ENCODE measurements at regions not wholly inside any gene's neighbourhood (a gene's known extent, or its start where the extent isn't known, plus 50 kb on each side); places are given as distances from the start of the nearest gene placed in this dataset.
"Not testable (repeated sequence)": the region's sequence is repeated elsewhere in the genome, so short reads cannot be mapped to it uniquely, and the experiment has no call there.

GRCh38 chr3:21216598-21216997 lies 534.4 kb downstream of the ZNF385D start:
- Histone ChIP-seq H2BK20ac (ENCODE audit: low read depth, low read length) (no peak overlapping the region), H4K5ac (ENCODE audit: low read depth, low read length) (no peak overlapping the region), H3K27ac (ENCODE audit: insufficient read depth, low read length) (no peak overlapping the region), H2AFZ (replicated peaks; ENCODE audit: low read length, poor library complexity) (no peak overlapping the region), H2BK15ac (ENCODE audit: low read depth, low read length) (no peak overlapping the region), H3K18ac (ENCODE audit: low read depth, low read length) (no peak overlapping the region), H3K36me3 (ENCODE audit: control insufficient read depth, insufficient read depth, low read length) (no peaks in the 10 kb centered on the region), H3K4me3 (ENCODE audit: insufficient read depth, low read depth, low read length) (no peak overlapping the region), H3K9me3 (ENCODE audit: control insufficient read depth, insufficient read depth, low read length) (no peaks in the 10 kb centered on the region), H3K23ac (ENCODE audit: low read depth, low read length) (no peak overlapping the region), H3K27me3 (ENCODE audit: control insufficient read depth, insufficient read depth, low read length) (no peaks in the 10 kb centered on the region), H3K4me2 (ENCODE audit: low read depth, low read length) (no peak overlapping the region), H3K56ac (ENCODE audit: extremely low read depth, insufficient read depth, low read length) (no peak overlapping the region), H4K91ac (ENCODE audit: insufficient read depth, low read depth, low read length) (no peak overlapping the region), H2BK5ac (ENCODE audit: low read depth, low read length, poor library complexity, severe bottlenecking) (no peak overlapping the region), H4K20me1 (ENCODE audit: insufficient read depth, low read length) (no peaks in the 10 kb centered on the region), H2AK5ac (ENCODE audit: low read depth, low read length) (no peak overlapping the region), H2BK120ac (ENCODE audit: low read depth, low read length) (no peak overlapping the region), H3K9me1 (ENCODE audit: insufficient read depth, low read length) (no peaks in the 10 kb centered on the region), H3K79me1 (ENCODE audit: low read depth in 1 of 2, low read length in 2 of 2) (no peaks in the 10 kb centered on the region), H3K14ac (replicated peaks; ENCODE audit: low read depth, low read length) (no peak overlapping the region), H3K4me1 (ENCODE audit: control insufficient read depth, insufficient read depth, low read length) (no peaks in the 10 kb centered on the region), H4K8ac (ENCODE audit: low read depth in 2 of 2, low read length in 2 of 2) (no peak overlapping the region), H3K4ac (ENCODE audit: low read depth, low read length) (no peak overlapping the region), H3K9ac (ENCODE audit: low read depth, low read length) (no peak overlapping the region), H2AK9ac (replicated peaks; ENCODE audit: low read depth, low read length, poor library complexity) (no peak overlapping the region)
- POLR2A ChIA-PET (ENCODE audit: unreplicated experiment): no interaction called here
- WGBS, 2 experiments (ENCODE audit: extremely low coverage in 2 of 2, insufficient read length in 1 of 2): 33% methylated on average over 1 of the region's 1 CpG; no CpG with 5 or more reads in 1 of the 2 experiments
- in situ Hi-C loops (cut with MboI; ENCODE audit: low sequenced_read_pairs) (no loop called here), intact Hi-C loops (cut with micrococcal nuclease) (no loop called here), dilution Hi-C loops (cut with HindIII; ENCODE audit: low sequenced_read_pairs, unreplicated experiment) (no loop called here)
- no peak for ATAC-seq (ENCODE audit: low read depth)
- DNase-seq: no peak
- BruUV-seq (replicated peaks): no TSS peak
- CTCF ChIA-PET: no interaction called here
- TF ChIP-seq NFE2L2 (IDR thresholded peaks at IDR 0.05; ENCODE audit: low read depth, low read length) (no peak), CTCF (conservative IDR thresholded peaks at IDR 0.05; ENCODE audit: low read depth, low read length) (0 out of 2 replicates have a peak, but pooled peaks have one; percentile 5), RAD21 (IDR thresholded peaks at IDR 0.05; ENCODE audit: low read length) (no peak)

- H3K27ac ChIP-seq (ENCODE audit: insufficient read depth, low read length); intact Hi-C loops (cut with micrococcal nuclease); H2BK20ac ChIP-seq (ENCODE audit: low read depth, low read length); H4K91ac ChIP-seq (ENCODE audit: insufficient read depth, low read depth, low read length); H3K36me3 ChIP-seq (ENCODE audit: control insufficient read depth, insufficient read depth, low read length); H2BK120ac ChIP-seq (ENCODE audit: low read depth, low read length); H2BK5ac ChIP-seq (ENCODE audit: low read depth, low read length, poor library complexity, severe bottlenecking); H4K20me1 ChIP-seq (ENCODE audit: insufficient read depth, low read length); H2AK9ac ChIP-seq (replicated peaks; ENCODE audit: low read depth, low read length, poor library complexity); CTCF ChIA-PET; H2AK5ac ChIP-seq (ENCODE audit: low read depth, low read length); BruUV-seq (replicated peaks); POLR2A ChIA-PET (ENCODE audit: unreplicated experiment); H3K23ac ChIP-seq (ENCODE audit: low read depth, low read length); H4K5ac ChIP-seq (ENCODE audit: low read depth, low read length); H3K18ac ChIP-seq (ENCODE audit: low read depth, low read length); H3K9me1 ChIP-seq (ENCODE audit: insufficient read depth, low read length); DNase-seq; H3K4me1 ChIP-seq (ENCODE audit: control insufficient read depth, insufficient read depth, low read length); in situ Hi-C loops (cut with MboI; ENCODE audit: low sequenced_read_pairs); H3K56ac ChIP-seq (ENCODE audit: extremely low read depth, insufficient read depth, low read length); H3K4ac ChIP-seq (ENCODE audit: low read depth, low read length); H3K27me3 ChIP-seq (ENCODE audit: control insufficient read depth, insufficient read depth, low read length); ATAC-seq (ENCODE audit: low read depth); H3K14ac ChIP-seq (replicated peaks; ENCODE audit: low read depth, low read length); dilution Hi-C loops (cut with HindIII; ENCODE audit: low sequenced_read_pairs, unreplicated experiment); H3K4me3 ChIP-seq (ENCODE audit: insufficient read depth, low read depth, low read length); H4K8ac ChIP-seq (ENCODE audit: low read depth in 2 of 2, low read length in 2 of 2); H3K9ac ChIP-seq (ENCODE audit: low read depth, low read length); H2BK15ac ChIP-seq (ENCODE audit: low read depth, low read length); H2AFZ ChIP-seq (replicated peaks; ENCODE audit: low read length, poor library complexity); H3K79me1 ChIP-seq (ENCODE audit: low read depth in 1 of 2, low read length in 2 of 2); H3K4me2 ChIP-seq (ENCODE audit: low read depth, low read length): not testable (repeated sequence)
- WGBS, 2 experiments (ENCODE audit: extremely low coverage in 2 of 2, insufficient read length in 1 of 2): no CpG with 5 or more reads among the region's 3 CpGs
- peaks cover 13% of the 10 kb centered on the region for H3K9me3 ChIP-seq (ENCODE audit: control insufficient read depth, insufficient read depth, low read length)
Measured at GRCh38 chr3:21204122-21204521, 546.9 kb downstream of the ZNF385D start.
